CD14-positive monocyte (primary cell): ENCODE measurements at regions not wholly inside any gene's neighbourhood (a gene's known extent, or its start where the extent isn't known, plus 50 kb on each side); places are given as distances from the start of the nearest gene placed in this dataset.

Source experiments
- DNase-seq, 3 donors: peaks; one replicate each; pipeline ENCODE4 v3.0.0-alpha.2; 2011 to 2022
- H2AFZ ChIP-seq: 2 replicates; pipeline ENCODE4 v1.6.0; 2012; ENCODE audit warnings: mild to moderate bottlenecking, low read depth, low read length, inconsistent platforms; ENCODE audit not compliant: insufficient read depth, poor library complexity, severe bottlenecking
- H3K27ac ChIP-seq, 2 donors: 1 replicate in 1 of 2; 2 replicates in 1 of 2; pipeline ENCODE4 v1.5.1; 2012 to 2013; ENCODE audit warnings: low read length in 2 of 2, control low read depth in 1 of 2, inconsistent platforms in 1 of 2, low read depth in 1 of 2, mild to moderate bottlenecking in 1 of 2
- H3K27me3 ChIP-seq, 2 donors: one replicate each; pipeline versions ENCODE4 v1.6.0 to v1.6.1; 2011 to 2013; ENCODE audit warnings: low read length in 2 of 2; ENCODE audit not compliant: control insufficient read depth in 2 of 2, insufficient read depth in 2 of 2
- H3K36me3 ChIP-seq, 2 donors: replicated peaks in 1 of 2; 1 replicate in 1 of 2; 2 replicates in 1 of 2; pipeline versions ENCODE4 v1.5.1 to v1.6.1; 2012 to 2013; ENCODE audit warnings: low read length in 2 of 2, control low read depth in 1 of 2, inconsistent platforms in 1 of 2, mild to moderate bottlenecking in 1 of 2; ENCODE audit not compliant: insufficient read depth in 2 of 2, control insufficient read depth in 1 of 2
- H3K4me1 ChIP-seq, 2 donors: 1 replicate in 1 of 2; 2 replicates in 1 of 2; pipeline versions ENCODE4 v1.5.1 to v1.6.1; 2012 to 2013; ENCODE audit warnings: low read length in 2 of 2, control low read depth in 1 of 2, inconsistent platforms in 1 of 2, mild to moderate bottlenecking in 1 of 2, moderate library complexity in 1 of 2; ENCODE audit not compliant: insufficient read depth in 2 of 2, control insufficient read depth in 1 of 2
- H3K4me2 ChIP-seq: replicated peaks from 2 replicates; pipeline ENCODE3; 2012; ENCODE audit warnings: low read length, moderate library complexity, mild to moderate bottlenecking; ENCODE audit not compliant: poor library complexity, severe bottlenecking; ENCODE audit errors: extremely low read depth
- H3K4me3 ChIP-seq, 3 experiments: fragments of 200-600 bp in 1 of 3; sonication (generic) in 1 of 3; replicated peaks in 1 of 3; 1 replicate in 2 of 3; 2 replicates in 1 of 3; pipeline ENCODE4 v1.5.1; 2011 to 2013; ENCODE audit warnings: low read length in 3 of 3, mild to moderate bottlenecking in 3 of 3, control low read depth in 2 of 3, low read depth in 2 of 3, inconsistent platforms in 1 of 3, moderate library complexity in 1 of 3
- H3K79me2 ChIP-seq: 2 replicates; pipeline ENCODE4 v1.6.0; 2012; ENCODE audit warnings: mild to moderate bottlenecking, control low read depth, inconsistent platforms, low read length, moderate library complexity; ENCODE audit not compliant: insufficient read depth
- H3K9ac ChIP-seq: 2 replicates; pipeline ENCODE4 v1.6.0; 2017; ENCODE audit warnings: low read length, mild to moderate bottlenecking; ENCODE audit not compliant: insufficient read depth, poor library complexity, severe bottlenecking
- H3K9me3 ChIP-seq, 2 donors: replicated peaks in 1 of 2; 1 replicate in 1 of 2; 2 replicates in 1 of 2; pipeline versions ENCODE4 v1.5.1 to v1.6.1; 2012 to 2013; ENCODE audit warnings: low read length in 2 of 2, control low read depth in 1 of 2; ENCODE audit not compliant: control insufficient read depth in 1 of 2, insufficient read depth in 1 of 2
- H4K20me1 ChIP-seq: 2 replicates; pipeline ENCODE4 v1.6.0; 2012; ENCODE audit warnings: mild to moderate bottlenecking, low read length, control low read depth, moderate library complexity; ENCODE audit not compliant: insufficient read depth
- H3K27ac Mint-ChIP-seq, 7 donors: one replicate each; pipeline ENCODE4 v1.8.0; 2020; ENCODE audit warnings: mild to moderate bottlenecking in 7 of 7, mixed read lengths in 7 of 7, moderate library complexity in 6 of 7, inconsistent platforms in 2 of 7
- H3K27me3 Mint-ChIP-seq, 3 donors: one replicate each; pipeline ENCODE4 v1.8.0; 2021 to 2022; ENCODE audit warnings: low read depth in 3 of 3, mild to moderate bottlenecking in 3 of 3, mixed read lengths in 3 of 3, moderate library complexity in 3 of 3, inconsistent platforms in 1 of 3
- H3K36me3 Mint-ChIP-seq, 2 donors: one replicate each; pipeline ENCODE4 v1.8.0; 2020; ENCODE audit warnings: mixed read lengths in 2 of 2, inconsistent platforms in 1 of 2, mild to moderate bottlenecking in 1 of 2
- H3K4me1 Mint-ChIP-seq: one replicate; pipeline ENCODE4 v1.8.0; 2020; ENCODE audit warnings: mild to moderate bottlenecking, mixed read lengths
- H3K4me3 Mint-ChIP-seq, 2 donors: one replicate each; pipeline ENCODE4 v1.8.0; 2020; ENCODE audit warnings: mild to moderate bottlenecking in 2 of 2, mixed read lengths in 2 of 2, moderate library complexity in 1 of 2
- H3K9me3 Mint-ChIP-seq, 7 donors: one replicate each; pipeline ENCODE4 v1.8.0; 2020 to 2022; ENCODE audit warnings: mixed read lengths in 7 of 7, mild to moderate bottlenecking in 6 of 7, moderate library complexity in 6 of 7, inconsistent platforms in 2 of 7
- WGBS: methylation state at CpG from one replicate; pipeline ENCODE4 v1.1.5; 2013; ENCODE audit warnings: missing lambda C conversion rate; ENCODE audit not compliant: insufficient coverage; 5-methylcytosine and 5-hydroxymethylcytosine counted together
- intact Hi-C, 2 donors: fragments of 100-400 bp; cut with micrococcal nuclease; formaldehyde crosslinking; loops; one replicate each; pipeline versions ENCODE4 v1.15.0 to v1.15.1; 2023
- TF ChIP-seq, protein P1 (sequence below): fragments of 200-600 bp; IDR thresholded peaks from one replicate; pipeline ENCODE4 v1.8.0; 2022; ENCODE audit warnings: antibody characterized with exemption, mild to moderate bottlenecking

DNA sequence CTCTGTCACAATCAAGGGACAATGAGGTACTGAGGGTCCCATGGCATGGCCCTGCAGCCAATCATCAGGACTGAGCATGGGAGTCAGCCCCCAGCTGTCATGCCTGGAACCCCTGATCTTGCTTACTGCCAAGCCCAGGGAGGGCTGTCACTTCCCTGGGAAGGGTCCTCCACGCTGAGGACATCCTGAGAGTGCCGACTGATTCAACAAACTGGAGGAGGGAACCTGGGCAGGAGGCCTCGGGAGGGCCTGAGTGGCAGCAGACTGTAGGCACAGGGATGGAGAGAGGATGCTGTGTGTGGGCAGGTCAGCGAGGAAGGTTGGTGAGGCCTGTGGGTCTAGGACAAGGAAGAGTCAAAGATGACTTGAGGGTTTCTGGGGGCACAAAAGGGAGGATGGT is 154.3 kb downstream of the ZNF248 start:
- no peaks in the 10 kb centered on the region for H3K4me1 ChIP-seq
- no peak overlapping the region for H2AFZ ChIP-seq
- no peaks in the 10 kb centered on the region for H3K36me3 ChIP-seq
- no peak overlapping the region for H3K27ac Mint-ChIP-seq
- H3K4me1 Mint-ChIP-seq = no peaks in the 10 kb centered on the region
- intact Hi-C loops = no loop called here
- H4K20me1 ChIP-seq = no peaks in the 10 kb centered on the region
- H3K9me3 ChIP-seq = peaks cover 66 to 68% of the 10 kb centered on the region in 2 donors
- H3K4me2 ChIP-seq = no peak overlapping the region
- H3K27ac ChIP-seq = no peak overlapping the region
- TF ChIP-seq, protein P1, sequence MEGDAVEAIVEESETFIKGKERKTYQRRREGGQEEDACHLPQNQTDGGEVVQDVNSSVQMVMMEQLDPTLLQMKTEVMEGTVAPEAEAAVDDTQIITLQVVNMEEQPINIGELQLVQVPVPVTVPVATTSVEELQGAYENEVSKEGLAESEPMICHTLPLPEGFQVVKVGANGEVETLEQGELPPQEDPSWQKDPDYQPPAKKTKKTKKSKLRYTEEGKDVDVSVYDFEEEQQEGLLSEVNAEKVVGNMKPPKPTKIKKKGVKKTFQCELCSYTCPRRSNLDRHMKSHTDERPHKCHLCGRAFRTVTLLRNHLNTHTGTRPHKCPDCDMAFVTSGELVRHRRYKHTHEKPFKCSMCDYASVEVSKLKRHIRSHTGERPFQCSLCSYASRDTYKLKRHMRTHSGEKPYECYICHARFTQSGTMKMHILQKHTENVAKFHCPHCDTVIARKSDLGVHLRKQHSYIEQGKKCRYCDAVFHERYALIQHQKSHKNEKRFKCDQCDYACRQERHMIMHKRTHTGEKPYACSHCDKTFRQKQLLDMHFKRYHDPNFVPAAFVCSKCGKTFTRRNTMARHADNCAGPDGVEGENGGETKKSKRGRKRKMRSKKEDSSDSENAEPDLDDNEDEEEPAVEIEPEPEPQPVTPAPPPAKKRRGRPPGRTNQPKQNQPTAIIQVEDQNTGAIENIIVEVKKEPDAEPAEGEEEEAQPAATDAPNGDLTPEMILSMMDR = no peak
- WGBS = 86% methylated on average over 4 of the region's 4 CpGs
- no peak overlapping the region for H3K4me3 ChIP-seq
- peaks cover 32 to 61% (median 53%) of the 10 kb centered on the region in 7 donors for H3K9me3 Mint-ChIP-seq
- H3K36me3 Mint-ChIP-seq = no peaks in the 10 kb centered on the region
- H3K27me3 ChIP-seq = no peaks in the 10 kb centered on the region
- H3K9ac ChIP-seq = no peak overlapping the region
- peaks cover 0 to 1% (median 0%) of the 10 kb centered on the region in 3 donors for H3K27me3 Mint-ChIP-seq
- H3K79me2 ChIP-seq = no peaks in the 10 kb centered on the region
- H3K4me3 Mint-ChIP-seq = no peak overlapping the region
- no peak for DNase-seq

DNA sequence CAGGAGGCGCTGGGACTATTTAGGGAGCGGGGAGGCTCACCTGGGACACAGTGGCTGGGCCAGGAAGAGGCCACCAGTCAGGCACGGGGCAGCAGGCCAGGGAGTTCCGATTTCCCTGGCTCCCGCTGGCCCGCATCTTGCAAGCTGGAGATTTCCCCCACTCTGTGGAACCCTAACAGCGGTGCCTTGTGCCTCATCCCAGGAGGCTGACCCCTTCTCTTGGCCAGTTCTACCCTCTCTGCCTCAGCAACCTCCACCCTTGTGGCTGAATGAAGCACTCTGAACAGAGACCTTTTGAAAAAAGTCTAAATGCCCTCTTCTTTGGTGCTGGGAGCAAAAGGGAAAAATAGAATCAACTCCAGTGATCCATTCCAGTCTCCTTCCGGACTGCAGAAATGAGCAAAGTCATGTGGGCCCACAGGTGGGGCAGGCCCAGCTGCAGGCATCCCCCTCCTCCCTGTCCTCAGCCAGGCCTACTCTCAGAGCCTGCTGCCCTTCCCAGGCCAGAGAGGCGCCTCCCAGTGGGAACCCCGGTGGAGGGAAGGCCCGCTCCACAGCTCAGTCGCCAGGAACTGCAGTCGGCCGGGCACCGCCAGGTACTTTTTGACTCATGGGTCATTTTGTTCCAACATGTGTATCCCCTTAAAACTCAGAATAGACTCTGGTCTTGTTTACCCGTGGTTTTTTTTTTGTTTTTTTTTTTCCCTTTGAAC is 155.5 kb downstream of the ZNF248 start:
- TF ChIP-seq, protein P1 = no peak
- Histone ChIP-seq H3K36me3 (no peaks in the 10 kb centered on the region), H3K4me1 (no peaks in the 10 kb centered on the region), H3K9me3 (peaks cover 62 to 68% of the 10 kb centered on the region in 2 donors), H3K27me3 (no peaks in the 10 kb centered on the region), H3K4me3 (no peak overlapping the region), H4K20me1 (no peaks in the 10 kb centered on the region), H3K4me2 (no peak overlapping the region), H3K9ac (no peak overlapping the region), H3K79me2 (no peaks in the 10 kb centered on the region), H2AFZ (no peak overlapping the region), H3K27ac (no peak overlapping the region)
- intact Hi-C loops = no loop called here
- Mint-ChIP-seq H3K4me1 (no peaks in the 10 kb centered on the region), H3K4me3 (no peak overlapping the region), H3K27ac (no peak overlapping the region), H3K27me3 (peaks cover 0 to 1% (median 0%) of the 10 kb centered on the region in 3 donors), H3K36me3 (no peaks in the 10 kb centered on the region), H3K9me3 (peaks cover 33 to 62% (median 56%) of the 10 kb centered on the region in 7 donors)
- WGBS = 89% methylated on average over 14 of the region's 16 CpGs
- DNase-seq = no peak
